K562 (cell line): ENCODE measurements at regions not wholly inside any gene's neighbourhood (a gene's known extent, or its start where the extent isn't known, plus 50 kb on each side); places are given as distances from the start of the nearest gene placed in this dataset.

ENCODE experiments used
- ATAC-seq: fragments of 200-7000 bp; cut with Tn5 transposase; 3 replicates; pipeline ENCODE4 v1.9.1; 2020; ENCODE audit warnings: moderate library complexity
- BruUV-seq: library from RNA; stranded (reverse); fragments of 400-500 nt; replicated peaks from 2 replicates; lab custom pipeline; 2021; lab: Mats Ljungman, UMichigan
- CTCF ChIA-PET: fragments of 300-600 bp; formaldehyde crosslinking; extraction: SDS; loops from one replicate; lab custom pipeline; 2021; ENCODE audit warnings: low intra/inter-chr PET ratio; lab: Yijun Ruan, JAX
- POLR2A ChIA-PET: fragments of 300-600, 350-650 bp; sonication (Branson Sonifier 250); formaldehyde crosslinking; extraction: SDS; loops from one replicate; lab custom pipeline; 2021; ENCODE audit warnings: antibody characterized with exemption, inconsistent platforms; lab: Yijun Ruan, JAX
- DNase-seq, 4 experiments: peaks; one replicate each; pipeline versions ENCODE4 v3.0.0 to v3.0.0-alpha.2; 2011 to 2018; ENCODE audit warnings: low spot score in 3 of 4, mixed read lengths in 3 of 4; ENCODE audit errors: extremely low read depth in 1 of 4
- FAIRE-seq: peaks from 2 replicates; lab custom pipeline; 2011; peaks lifted over from hg19 to GRCh38; lab: Jason Lieb, UNC
- H2AFZ ChIP-seq: 2 replicates; pipeline ENCODE4 v1.6.0; 2011; ENCODE audit warnings: low read depth, low read length, control low read depth, inconsistent platforms
- H3K27ac ChIP-seq: fragments of 200-600 bp; 3 replicates; pipeline ENCODE4 v1.8.0; 2011; ENCODE audit warnings: low read depth, mild to moderate bottlenecking, control low read depth, inconsistent platforms, low read length, moderate library complexity, mixed read lengths; ENCODE audit errors: extremely low read depth
- H3K27me3 ChIP-seq, 2 experiments: fragments of 300-600 bp in 1 of 2; 2 replicates in 1 of 2; 3 replicates in 1 of 2; pipeline versions ENCODE4 v1.6.0 to v1.8.0; 2011; ENCODE audit warnings: inconsistent platforms in 2 of 2, low read length in 2 of 2, mild to moderate bottlenecking in 1 of 2, mixed read lengths in 1 of 2, moderate library complexity in 1 of 2; ENCODE audit not compliant: control insufficient read depth in 2 of 2, insufficient read depth in 2 of 2
- H3K36me3 ChIP-seq: fragments of 300-600 bp; 3 replicates; pipeline ENCODE4 v1.8.0; 2011; ENCODE audit warnings: mild to moderate bottlenecking, low read length, inconsistent platforms; ENCODE audit not compliant: control insufficient read depth, insufficient read depth
- H3K4me1 ChIP-seq, 2 experiments: fragments of 200-600 bp in 1 of 2; replicated peaks in 1 of 2; 2 replicates in 1 of 2; 3 replicates in 1 of 2; pipeline versions ENCODE4 v1.5.1 to v1.8.0; 2011; ENCODE audit warnings: inconsistent platforms in 2 of 2, low read length in 2 of 2, mild to moderate bottlenecking in 1 of 2, mixed read lengths in 1 of 2, moderate library complexity in 1 of 2; ENCODE audit not compliant: control insufficient read depth in 2 of 2, insufficient read depth in 2 of 2
- H3K4me2 ChIP-seq: 2 replicates; pipeline ENCODE4 v1.6.1; 2011; ENCODE audit warnings: low read length, control low read depth, inconsistent platforms, mixed read lengths; ENCODE audit not compliant: insufficient read depth
- H3K4me3 ChIP-seq: fragments of 200-600 bp; sonication (generic), shearing (Covaris generic); 2 replicates; pipeline ENCODE4 v1.5.1; 2016; ENCODE audit warnings: control low read depth, inconsistent platforms
- H3K79me2 ChIP-seq: fragments of 200-600 bp; 3 replicates; pipeline ENCODE4 v1.8.0; 2011; ENCODE audit warnings: low read length, inconsistent platforms; ENCODE audit not compliant: control insufficient read depth, insufficient read depth
- H3K9ac ChIP-seq, 2 experiments: 2 replicates each; pipeline versions ENCODE4 v1.6.0 to v1.6.1; 2011; ENCODE audit warnings: low read depth in 2 of 2, low read length in 2 of 2, control low read depth in 1 of 2, inconsistent platforms in 1 of 2, mild to moderate bottlenecking in 1 of 2, mixed read lengths in 1 of 2; ENCODE audit not compliant: insufficient read depth in 1 of 2
- H3K9me1 ChIP-seq: one replicate; pipeline ENCODE4 v1.6.0; 2011; ENCODE audit warnings: inconsistent platforms, mild to moderate bottlenecking, low read length, moderate library complexity; ENCODE audit not compliant: control insufficient read depth, insufficient read depth
- H3K9me3 ChIP-seq: replicated peaks from 2 replicates; pipeline ENCODE4 v1.5.1; 2011; ENCODE audit warnings: low read depth, low read length, inconsistent platforms; ENCODE audit not compliant: control insufficient read depth, insufficient read depth
- H4K20me1 ChIP-seq: replicated peaks from 2 replicates; pipeline ENCODE4 v1.6.1; 2011; ENCODE audit warnings: low read length, inconsistent platforms, mixed read lengths; ENCODE audit not compliant: control insufficient read depth, insufficient read depth
- DIDO1 ChIP-seq: fragments of 450-650 bp; IDR thresholded peaks from 2 replicates; pipeline ENCODE4 v1.6.1; 2016; ENCODE audit warnings: low read depth, missing biosample characterization, missing genetic modification characterization
- EGR1 ChIP-seq: fragments of 450-650 bp; conservative IDR thresholded peaks from 2 replicates; pipeline ENCODE4 v1.6.1; 2017; ENCODE audit warnings: mild to moderate bottlenecking
- EHMT2 ChIP-seq: fragments of 450-650 bp; IDR thresholded peaks from 2 replicates; pipeline ENCODE4 v1.6.1; 2018; ENCODE audit warnings: antibody characterized with exemption
- FOXP4 ChIP-seq: sonication (generic); formaldehyde crosslinking; IDR thresholded peaks from 2 replicates; pipeline ENCODE4 v1.8.0; 2022; ENCODE audit warnings: mild to moderate bottlenecking, missing genetic modification reagents, borderline replicate concordance
- HMGN3 ChIP-seq: IDR thresholded peaks from 2 replicates; pipeline ENCODE4 v1.6.1; 2011; ENCODE audit warnings: borderline replicate concordance, low read depth, mild to moderate bottlenecking, mixed read lengths, low read length; ENCODE audit not compliant: insufficient read length; ENCODE audit errors: extremely low read depth
- MCM3 ChIP-seq: fragments of 450-650 bp; IDR thresholded peaks from 2 replicates; pipeline ENCODE4 v1.6.1; 2016
- MCM5 ChIP-seq: fragments of 450-650 bp; IDR thresholded peaks from 2 replicates; pipeline ENCODE4 v1.6.1; 2016; ENCODE audit warnings: low read depth
- NR2C2 ChIP-seq, 2 experiments: fragments of 200-800 bp in 1 of 2; sonication (Bioruptor generic) in 1 of 2; sonication (generic) in 1 of 2; formaldehyde crosslinking in 1 of 2; IDR thresholded peaks; 2 replicates each; pipeline versions ENCODE4 v1.6.1 to v1.8.0; 2016 to 2022; ENCODE audit warnings: mild to moderate bottlenecking in 1 of 2, missing compliant biosample characterization in 1 of 2, missing genetic modification characterization in 1 of 2, missing genetic modification reagents in 1 of 2
- PATZ1 ChIP-seq: fragments of 250-450 bp; sonication (Bioruptor Pico); IDR thresholded peaks from 2 replicates; pipeline ENCODE4 v1.5.0; 2020; ENCODE audit warnings: mild to moderate bottlenecking, borderline replicate concordance
- RREB1 ChIP-seq: fragments of 250-450 bp; sonication (Bioruptor Pico); IDR thresholded peaks from 2 replicates; pipeline ENCODE4 v1.4.0; 2020
- SAFB ChIP-seq: fragments of 200-400 bp; formaldehyde crosslinking; IDR thresholded peaks from 2 replicates; pipeline ENCODE4 v1.6.1; 2017; ENCODE audit warnings: low read depth, low read length, borderline replicate concordance
- ZNF551 ChIP-seq: fragments of 250-450 bp; sonication (Bioruptor Pico); IDR thresholded peaks from 2 replicates; pipeline ENCODE4 v1.5.0; 2021; ENCODE audit warnings: mild to moderate bottlenecking, moderate library complexity
- WGBS: fragments of 100-300 bp; shearing (Covaris generic); methylation state at CpG from one replicate; pipeline ENCODE4 v1.1.6; 2016; ENCODE audit warnings: low coverage, mixed read lengths; ENCODE audit not compliant: insufficient coverage; ENCODE audit errors: missing lambda C conversion rate; 5-methylcytosine and 5-hydroxymethylcytosine counted together
- in situ Hi-C: fragments of 300-500 bp; cut with MboI; formaldehyde crosslinking; loops from 4 replicates; pipeline ENCODE4 v1.15.0; 2018; ENCODE audit warnings: inconsistent platforms, mixed read lengths
- intact Hi-C: fragments of 100-400 bp; cut with micrococcal nuclease; formaldehyde crosslinking; loops from 2 replicates; pipeline ENCODE4 v1.14.2; 2022

- H3K36me3 ChIP-seq = no peaks in the 10 kb centered on the region
- ChIA-PET CTCF (no interaction called here), POLR2A (no interaction called here)
- H3K79me2 ChIP-seq = no peaks in the 10 kb centered on the region
- intact Hi-C loops = no loop called here
- H3K9me3 ChIP-seq = no peaks in the 10 kb centered on the region
- in situ Hi-C loops = no loop called here
- H3K9me1 ChIP-seq = no peaks in the 10 kb centered on the region
- H3K4me3 ChIP-seq = no peak overlapping the region
- ATAC-seq (no peak), FAIRE-seq (no peak), DNase-seq (no peak)
- H3K4me2 ChIP-seq = no peak overlapping the region
- no peaks in the 10 kb centered on the region for H3K27me3 ChIP-seq
- BruUV-seq = no TSS peak
- H3K27ac ChIP-seq = no peak overlapping the region
- H3K4me1 ChIP-seq = no peaks in the 10 kb centered on the region
- H2AFZ ChIP-seq = no peak overlapping the region
- H3K9ac ChIP-seq = no peak overlapping the region
- H4K20me1 ChIP-seq = no peaks in the 10 kb centered on the region
- 0% methylated on average over 4 of the region's 4 CpGs for WGBS
- TF ChIP-seq NR2C2 (CRISPR knock-in tag; IDR thresholded peaks at IDR 0.05) (no peak), NR2C2 (tag; IDR thresholded peaks at IDR 0.05) (no peak), HMGN3 (no peak), PATZ1 (CRISPR knock-in tag) (no peak), SAFB (no peak), FOXP4 (CRISPR knock-in tag) (no peak), ZNF551 (CRISPR knock-in tag) (no peak), MCM3 (no peak), EGR1 (no peak), EHMT2 (no peak), RREB1 (CRISPR knock-in tag) (no peak), DIDO1 (tag) (no peak), MCM5 (no peak)
These were observed 483.2 kb downstream of the ADRA2A start for GRCh38 chr10:111560027-111560426.
